ENCODE measurements at regions not wholly inside any gene's neighbourhood (a gene's known extent, or its start where the extent isn't known, plus 50 kb on each side); places are given as distances from the start of the nearest gene placed in this dataset.
"Not testable (repeated sequence)": the region's sequence is repeated elsewhere in the genome, so short reads cannot be mapped to it uniquely, and the experiment has no call there.

DNA sequence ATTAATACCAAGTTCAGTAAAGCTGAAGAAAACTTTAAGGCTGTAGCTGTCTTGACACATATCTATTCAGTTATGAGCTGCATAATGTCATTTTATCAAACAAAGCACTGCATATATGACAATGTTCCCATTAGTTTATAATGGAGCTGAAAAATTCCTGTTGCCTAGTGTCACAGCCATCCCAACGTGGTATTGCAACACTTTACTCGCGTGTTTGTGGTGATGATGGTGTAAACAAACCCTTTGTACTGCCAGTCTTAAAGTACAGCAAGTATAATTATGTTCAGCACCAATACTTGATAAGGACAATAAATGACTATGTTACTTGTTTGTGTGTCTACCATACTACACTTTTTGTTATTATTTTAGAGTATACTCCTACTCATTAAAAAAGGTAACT, 1415.6 kb upstream of the PCDH7 start:
- no peak for DNase-seq (ENCODE audit: low spot score)

DNA sequence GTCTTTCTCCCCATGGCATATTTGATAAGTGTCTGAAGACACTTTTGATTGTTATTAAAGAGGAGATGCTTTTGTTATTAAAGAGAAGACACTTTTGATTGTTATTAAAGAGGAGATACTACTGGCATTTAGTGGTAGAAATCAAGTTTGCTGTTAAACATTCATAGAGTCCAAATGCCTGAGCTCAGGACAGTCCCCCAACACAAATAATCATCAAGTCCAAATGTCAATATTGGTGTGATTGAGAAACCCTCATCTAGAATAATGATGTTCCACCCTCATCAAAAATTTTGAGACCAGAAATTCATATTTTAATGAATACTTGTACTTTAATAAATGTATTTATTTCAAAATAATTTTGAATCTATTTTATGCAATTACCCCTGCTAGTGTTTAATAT, 1412.9 kb upstream of the PCDH7 start:
- DNase-seq (ENCODE audit: low spot score) = no peak

DNA sequence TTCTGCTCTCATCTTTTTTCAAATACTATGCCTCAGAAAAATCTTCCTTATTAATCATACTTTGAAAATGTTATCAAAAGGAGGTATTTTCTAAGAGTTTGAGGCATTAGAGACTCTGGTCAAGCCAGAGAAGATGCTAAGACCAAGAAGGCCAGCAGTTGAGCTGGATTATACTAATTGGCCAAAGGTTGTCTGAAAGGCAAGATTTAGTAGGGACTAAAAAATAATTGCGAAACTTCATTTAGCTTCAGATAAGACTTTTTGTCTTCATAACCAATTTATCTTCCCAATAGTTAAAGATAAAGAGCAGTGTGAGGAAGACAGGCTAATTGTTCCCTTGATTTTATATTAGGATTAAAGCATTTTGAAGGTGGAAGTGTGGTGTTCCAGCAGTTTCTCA, 1412.4 kb upstream of the PCDH7 start:
- DNase-seq (ENCODE audit: low spot score) = no peak

DNA sequence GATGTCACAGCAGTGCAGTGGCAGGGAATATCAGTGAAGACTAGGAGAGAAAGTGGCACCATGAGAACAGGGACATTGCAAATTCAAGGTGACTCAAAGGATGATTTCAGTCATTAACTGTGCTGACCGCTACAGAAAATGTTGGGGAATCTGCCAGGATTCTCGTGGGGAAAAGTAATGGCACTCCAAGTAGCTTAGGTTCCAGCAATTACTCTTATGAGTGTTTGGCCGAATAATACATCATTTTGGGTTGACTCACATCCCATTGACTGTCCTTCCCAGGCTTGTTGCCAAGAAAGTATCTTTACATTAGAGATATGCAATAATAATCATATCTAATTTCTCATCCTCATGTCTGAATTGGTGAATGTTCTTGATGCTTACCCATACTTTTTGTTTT, 1411.1 kb upstream of the PCDH7 start:
- no peak for DNase-seq (ENCODE audit: low spot score)

DNA sequence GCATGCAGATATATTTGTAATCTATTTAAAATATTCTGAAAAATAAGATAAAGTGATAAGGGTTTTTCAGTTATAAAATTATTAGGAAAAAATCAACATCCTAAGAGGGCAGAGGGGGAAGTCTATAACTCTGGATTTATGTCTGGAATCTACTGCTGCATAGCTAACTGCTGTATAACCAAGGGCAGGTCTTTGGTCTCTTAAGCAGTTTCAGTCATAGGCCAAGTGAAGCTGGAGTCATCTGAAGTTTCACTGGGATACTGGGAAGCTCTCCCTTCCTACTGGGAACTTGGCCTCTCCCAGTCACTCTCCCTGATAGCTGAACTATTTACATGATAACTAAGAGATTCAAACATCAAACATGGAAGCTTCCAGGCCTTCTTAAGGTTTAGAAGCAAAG, 1409.9 kb upstream of the PCDH7 start:
- no peak for DNase-seq (ENCODE audit: low spot score)

DNA sequence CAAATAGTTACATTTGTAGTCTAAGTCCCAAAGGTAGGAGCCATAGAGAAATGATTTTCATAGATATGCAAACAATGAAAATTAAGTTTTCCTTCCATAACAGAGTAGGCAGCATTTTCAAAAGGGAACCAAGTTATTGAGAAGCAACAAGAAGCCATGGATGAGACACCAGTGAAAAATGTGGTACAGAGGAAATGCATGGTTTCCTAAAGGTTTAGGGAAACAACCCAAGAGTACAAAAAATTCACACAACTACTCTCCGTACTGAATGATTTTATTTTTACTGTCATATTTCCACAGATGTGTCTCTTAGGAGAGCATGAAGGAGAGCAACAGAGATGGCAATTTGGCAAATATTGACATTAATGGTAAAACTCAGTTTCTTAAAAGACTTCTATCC, 1408.9 kb upstream of the PCDH7 start:
- no peak for DNase-seq (ENCODE audit: low spot score)

DNA sequence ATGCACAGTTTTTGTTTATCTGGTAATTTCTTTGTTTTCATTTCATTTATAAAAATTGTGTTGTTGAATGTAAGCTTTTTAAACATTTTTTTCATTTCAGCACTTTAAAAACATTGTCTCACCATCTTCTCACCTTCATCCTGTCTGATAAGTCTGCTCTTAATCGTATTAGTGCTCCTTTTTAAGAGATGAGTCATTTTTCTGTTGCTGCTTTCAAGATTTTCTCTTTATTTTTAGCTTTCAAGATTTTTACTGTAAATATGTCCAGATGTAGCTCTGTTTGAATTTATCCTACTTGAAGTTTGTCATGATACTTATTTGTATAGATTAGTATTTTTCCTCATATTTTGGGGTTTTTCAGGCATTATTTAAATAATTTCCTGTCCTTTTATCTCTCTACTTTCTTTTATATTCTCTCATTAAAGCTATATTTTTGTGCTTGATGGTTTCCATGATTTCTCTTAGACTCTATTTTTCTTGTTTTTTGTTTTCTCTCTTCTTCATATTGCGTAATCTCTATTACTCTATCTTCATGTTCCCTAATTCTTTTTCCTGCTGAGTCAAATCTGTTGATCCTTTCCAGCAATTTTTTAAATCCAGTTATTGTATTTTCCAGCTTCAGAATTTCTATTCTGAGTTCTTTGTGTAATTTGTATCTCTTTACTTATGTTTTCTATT, 1400.4 kb upstream of the PCDH7 start:
- no peak for DNase-seq (ENCODE audit: low spot score)

DNA sequence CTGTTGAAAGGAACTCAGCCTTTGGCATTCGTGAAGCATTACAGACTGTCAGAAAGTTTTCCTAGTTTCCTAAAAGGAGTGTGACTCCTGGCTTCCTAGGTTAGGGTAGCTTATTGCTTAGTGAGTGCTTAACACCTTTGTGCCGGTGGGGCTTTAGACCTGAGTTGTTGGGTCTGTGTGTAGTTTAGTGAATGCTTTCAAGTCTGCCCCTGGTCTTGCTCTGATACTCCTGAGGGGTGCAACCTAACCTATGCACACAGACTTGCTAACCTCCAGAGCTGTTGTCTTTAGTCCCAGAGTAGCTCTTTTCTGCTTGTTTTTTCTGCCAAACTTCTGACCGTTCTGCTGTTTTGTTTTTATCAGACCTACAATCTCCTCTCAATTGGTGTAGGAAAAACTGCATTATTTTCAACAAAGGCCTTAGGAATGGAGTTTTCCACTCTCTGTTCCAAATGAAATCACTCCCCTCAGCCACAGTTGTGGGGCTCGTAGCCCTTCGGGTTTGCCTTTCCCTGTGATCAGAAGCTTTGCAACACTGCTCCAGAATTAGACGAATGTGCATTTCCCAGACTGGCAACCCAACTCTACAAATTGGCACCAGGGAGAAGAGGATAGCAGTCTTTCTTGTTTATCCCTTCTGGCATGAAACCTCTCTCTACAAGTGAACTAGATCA, 1399.1 kb upstream of the PCDH7 start:
- no peak for DNase-seq (ENCODE audit: low spot score)

DNA sequence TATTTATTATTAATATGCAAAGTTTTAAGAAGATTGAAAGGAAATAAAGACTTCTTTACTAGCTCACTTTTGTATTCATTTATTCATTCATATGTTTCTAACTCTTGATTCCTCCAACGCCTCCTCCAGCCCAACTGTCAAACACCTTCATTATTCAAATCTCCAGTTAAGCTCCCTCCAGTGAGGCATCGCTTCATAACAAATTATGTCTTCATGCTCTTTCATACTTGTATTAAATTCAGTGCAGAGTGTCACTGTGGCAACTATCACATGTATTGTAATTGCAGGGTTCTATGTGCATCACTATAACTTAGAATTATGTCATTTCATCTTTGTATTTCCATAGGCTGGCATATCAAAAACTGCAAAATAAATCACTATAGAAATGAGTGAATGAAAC, 1394.2 kb upstream of the PCDH7 start:
- no peak for DNase-seq (ENCODE audit: low spot score)

DNA sequence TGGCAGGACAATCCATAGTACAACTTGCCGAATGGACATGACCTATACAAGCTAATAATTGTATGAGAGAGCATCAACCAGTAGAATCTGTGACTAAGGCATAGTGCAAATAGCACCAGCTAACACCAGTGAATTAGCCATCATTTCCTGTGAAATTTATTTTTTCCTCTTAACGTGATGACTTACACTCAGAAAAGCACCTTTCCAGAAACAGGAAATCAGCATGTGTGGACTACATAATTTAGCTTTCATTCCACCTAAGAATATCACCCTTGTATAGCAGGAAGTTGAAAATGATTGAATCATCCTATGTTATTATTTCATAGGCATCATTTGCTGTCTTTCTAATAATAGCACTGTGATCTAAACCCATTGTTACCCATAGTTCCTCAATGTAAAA, 1393.4 kb upstream of the PCDH7 start:
- no peak for DNase-seq (ENCODE audit: low spot score)

DNA sequence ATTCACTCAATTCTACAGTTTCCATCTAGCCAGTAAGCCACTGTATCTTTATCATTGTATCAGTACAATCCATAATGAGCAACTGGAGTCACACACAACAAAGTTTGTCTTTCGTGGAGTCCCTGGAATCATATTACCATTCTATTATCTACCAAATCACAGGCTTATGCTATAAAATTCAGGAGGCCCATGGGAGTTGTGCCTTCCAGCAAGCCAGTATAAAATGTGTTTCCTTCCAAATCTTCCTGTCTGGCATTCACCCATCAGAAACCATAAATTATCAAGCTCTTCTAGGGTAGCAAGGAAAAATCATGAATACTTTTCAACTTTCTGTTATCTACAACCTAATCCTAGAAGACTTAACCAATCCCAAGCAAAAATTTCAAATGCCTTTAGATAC, 1383.3 kb upstream of the PCDH7 start:
- no peak for DNase-seq (ENCODE audit: low spot score)

DNA sequence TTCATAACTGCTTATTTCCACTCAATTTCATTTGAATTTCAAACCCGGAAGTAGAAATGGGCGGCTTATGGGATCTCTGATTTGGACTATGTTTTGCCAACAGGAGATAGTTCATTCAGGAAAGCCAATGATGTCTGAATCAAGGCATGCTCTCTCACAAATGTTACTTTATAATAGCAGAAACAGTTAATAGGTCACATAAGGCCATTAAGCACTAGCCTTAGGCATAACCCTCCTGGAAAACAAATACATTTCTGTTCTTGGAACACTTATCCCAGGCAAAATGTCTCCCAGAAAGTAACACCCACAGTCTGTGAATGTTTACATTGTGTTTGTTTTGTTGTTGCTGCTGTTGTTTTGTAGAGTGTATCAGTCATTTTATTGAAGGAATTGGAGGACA, 1347.2 kb upstream of the PCDH7 start:
- DNase-seq (ENCODE audit: low spot score) = no peak

DNA sequence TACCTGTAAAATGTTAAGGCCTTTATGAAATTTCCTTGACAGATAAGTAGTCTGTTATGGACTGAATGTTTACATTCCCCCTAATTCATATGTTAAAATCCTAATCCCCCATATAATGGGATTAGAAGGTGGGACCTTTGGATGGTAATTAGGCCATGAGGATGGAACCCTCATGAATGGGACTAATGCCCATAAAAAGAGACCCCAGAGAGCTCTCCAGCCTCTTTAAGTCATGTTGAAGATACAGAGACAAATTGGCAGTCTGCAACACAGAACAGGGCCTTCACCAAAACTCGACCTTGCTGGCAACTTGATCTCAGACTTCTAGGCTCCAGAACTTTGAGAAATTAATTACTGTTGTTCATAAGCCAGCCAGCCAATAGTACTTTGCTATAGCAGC, 1344.5 kb upstream of the PCDH7 start:
- DNase-seq (ENCODE audit: low spot score) = no peak

DNA sequence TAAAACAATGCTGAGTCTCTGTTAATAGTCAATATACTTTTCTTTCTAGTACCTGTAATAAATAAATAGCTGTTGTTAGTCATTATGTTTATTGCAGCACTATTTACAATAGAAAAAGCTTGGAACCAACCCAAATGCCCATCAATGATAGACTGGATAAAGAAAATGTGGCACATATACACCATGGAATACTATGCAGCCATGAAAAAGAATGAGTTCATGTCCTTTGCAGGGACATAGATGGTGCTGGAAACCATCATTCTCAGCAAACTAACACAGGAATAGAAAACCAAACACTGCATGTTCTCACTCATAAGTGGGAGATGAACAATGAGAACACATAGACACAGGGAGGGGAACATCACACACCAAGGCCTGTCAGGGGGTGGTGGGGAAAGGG, 1341.9 kb upstream of the PCDH7 start:
- not testable (repeated sequence) for DNase-seq (ENCODE audit: low spot score)

DNA sequence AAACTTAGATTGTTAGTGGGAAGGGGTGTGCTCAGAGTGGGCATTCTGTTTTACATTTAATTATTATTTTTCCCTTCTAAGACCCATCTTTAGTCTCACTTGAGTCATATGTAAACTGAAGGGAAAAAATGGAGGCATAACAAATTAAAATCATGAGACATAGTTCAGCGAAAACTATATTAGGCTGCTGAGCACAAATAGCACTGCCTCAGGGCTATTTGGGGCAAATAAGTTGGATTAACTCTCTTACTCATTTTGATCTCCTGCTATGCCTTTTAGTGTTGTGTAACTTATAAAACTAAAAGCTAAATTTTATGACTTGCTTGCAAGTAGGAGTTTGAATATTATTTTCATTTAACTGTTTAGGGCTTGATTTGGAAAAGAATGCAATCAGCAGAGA, 1329.2 kb upstream of the PCDH7 start:
- no peak for DNase-seq (ENCODE audit: low spot score)

DNA sequence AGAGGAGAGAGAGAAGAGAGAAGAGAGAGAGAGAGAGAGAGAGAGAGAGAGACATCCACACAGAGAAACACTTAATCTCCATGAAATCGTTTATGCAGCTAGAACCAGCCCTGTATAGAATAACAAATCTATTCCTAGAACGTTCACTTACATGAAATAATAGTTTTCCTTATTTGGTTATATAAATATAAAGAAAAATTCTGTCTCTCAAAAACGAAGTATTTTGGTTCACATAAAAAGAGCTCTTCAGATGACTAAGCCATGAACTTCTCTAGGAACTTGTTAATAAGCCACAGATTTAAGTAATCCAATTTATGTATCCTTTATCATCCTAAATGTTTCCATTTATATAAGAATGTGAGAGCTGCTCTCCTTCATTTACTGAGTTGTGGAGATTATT, 1315.1 kb upstream of the PCDH7 start:
- DNase-seq (ENCODE audit: low spot score) = no peak

DNA sequence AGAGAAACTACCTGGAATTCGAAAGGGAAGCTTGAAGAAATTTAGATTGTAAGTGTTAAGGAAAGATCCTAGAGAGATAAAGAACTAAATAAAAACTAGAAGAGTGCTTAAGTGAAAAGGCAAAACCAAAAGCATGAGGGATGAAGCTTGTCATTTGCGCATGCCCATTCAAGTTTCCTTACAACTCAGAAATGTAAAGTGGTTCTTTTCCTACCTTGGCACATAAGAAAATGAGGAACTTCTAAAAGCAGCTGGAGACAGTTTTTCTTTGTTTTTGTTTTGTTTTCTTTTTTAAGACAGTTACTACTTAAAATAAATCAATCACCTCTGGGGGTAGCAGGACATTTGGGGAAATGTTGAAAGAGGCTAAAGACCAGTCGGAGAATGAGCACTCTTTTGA, 1304.4 kb upstream of the PCDH7 start:
- DNase-seq (ENCODE audit: low spot score) = no peak

DNA sequence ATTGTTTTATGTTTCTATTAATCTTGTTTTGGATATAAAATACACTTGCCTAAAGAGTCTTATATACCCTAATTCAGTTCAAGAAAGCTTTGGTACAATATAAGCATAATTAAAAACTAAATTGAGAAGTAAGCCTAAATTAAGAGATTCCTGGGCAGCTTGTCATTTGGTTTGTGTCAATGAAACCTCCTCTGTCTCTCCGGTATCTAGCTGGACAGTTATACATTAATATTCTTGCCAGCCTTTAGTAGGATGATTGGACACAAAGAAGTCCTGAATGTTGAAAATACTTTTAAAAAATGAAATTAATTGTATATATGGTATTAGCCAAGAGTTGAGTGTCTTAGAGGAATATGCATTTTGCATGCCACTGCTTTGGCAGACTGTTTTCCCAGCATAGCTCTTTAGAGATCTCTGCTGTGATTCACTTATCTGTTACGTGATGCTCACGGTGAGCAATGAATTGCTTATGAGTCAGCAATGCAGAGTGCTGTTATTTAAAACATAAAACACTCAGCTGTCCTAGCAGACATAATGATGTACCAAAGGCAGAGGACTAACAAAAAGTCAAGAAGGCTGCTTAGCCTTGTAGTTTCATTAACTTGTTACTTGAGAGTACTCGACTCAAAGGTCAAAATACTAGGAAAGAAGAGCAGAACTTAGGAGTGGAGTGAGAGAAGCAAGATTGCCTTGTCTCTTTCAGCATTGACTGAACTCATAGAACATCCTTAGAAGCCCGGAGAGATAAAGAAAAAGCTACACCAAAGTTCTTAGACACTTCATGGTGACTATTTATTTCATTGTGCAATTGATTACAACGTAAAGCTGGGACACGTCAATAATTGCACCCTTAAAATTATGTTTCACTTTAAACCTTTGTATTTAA, 1296.1 kb upstream of the PCDH7 start:
- DNase-seq (ENCODE audit: low spot score) = no peak

DNA sequence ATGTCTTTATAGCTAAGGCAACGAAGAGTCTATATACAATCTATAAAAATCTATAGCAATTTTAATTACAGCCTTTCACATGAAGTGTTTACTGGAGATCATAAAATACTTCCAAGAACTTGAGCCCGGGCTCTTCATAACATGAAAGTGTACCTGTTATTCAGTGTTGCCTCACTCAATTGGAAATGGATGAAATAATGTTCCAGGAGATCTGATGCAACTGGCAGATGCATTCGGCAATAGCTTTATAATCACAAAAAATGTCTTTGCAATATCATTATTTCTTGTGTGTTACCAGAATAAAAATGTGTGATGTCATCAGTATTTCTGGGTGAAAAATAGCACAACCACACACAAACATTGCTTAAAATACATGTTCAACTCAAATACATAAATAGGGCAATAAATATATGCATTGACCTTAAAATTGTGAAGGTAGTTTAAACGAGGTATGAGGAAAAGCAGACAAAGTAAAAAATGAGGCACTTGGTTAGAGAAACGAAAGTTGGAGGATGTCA, 1266.8 kb upstream of the PCDH7 start:
- DNase-seq (ENCODE audit: low spot score) = no peak

DNA sequence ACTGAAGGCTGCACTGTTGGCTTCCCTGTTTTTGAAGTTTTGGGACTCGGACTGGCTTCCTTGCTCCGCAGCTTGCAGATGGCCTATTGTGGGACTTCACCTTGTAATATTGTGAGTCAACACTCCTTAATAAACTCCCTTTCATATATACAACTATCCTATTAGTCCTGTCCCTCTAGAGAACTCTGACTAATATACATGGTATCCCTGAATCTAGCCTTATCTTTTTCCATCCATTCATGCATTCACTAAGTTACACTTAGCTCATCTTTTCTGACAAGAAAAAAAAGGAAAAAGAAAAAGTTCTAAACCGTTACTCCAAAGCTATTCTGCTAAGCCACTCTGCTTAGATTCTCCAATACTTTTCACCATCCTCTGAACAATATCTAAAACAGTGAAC, 1260.2 kb upstream of the PCDH7 start:
- no peak for DNase-seq (ENCODE audit: low spot score)

DNA sequence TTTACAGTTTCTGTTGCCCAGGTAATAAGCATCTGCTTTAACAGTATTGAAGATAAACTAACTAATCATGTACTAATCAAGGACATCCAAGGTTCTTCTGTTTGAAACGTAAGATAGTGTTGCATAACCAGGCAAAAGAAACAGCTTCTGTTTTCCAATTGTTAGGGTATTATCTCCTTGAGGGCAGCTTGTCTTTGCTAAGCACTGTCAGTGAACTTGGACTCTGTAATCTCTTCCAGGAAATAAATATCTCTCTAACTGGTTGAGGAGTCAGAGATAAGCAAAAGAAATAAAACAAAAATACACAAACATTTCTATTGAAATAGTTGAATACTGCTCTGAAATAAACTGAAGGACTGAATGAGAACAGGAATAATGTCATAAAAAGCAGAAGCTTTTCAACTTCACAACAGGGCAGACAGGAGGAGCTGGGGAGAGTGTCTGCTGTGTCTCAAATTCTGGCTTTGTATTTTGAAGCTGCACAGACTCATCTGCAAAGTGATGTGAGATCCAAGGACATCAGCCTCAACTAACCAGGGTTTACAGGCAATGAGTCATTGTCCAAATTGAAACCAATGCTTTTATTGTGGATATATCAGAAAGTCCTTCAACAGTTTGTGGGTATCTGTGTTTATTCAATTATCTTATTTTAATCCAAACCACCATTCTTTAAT, 1253.0 kb upstream of the PCDH7 start:
- DNase-seq (ENCODE audit: low spot score) = no peak
